ENCODE measurements at regions not wholly inside any gene's neighbourhood (a gene's known extent, or its start where the extent isn't known, plus 50 kb on each side); places are given as distances from the start of the nearest gene placed in this dataset.
"Not testable (repeated sequence)": the region's sequence is repeated elsewhere in the genome, so short reads cannot be mapped to it uniquely, and the experiment has no call there.

DNA sequence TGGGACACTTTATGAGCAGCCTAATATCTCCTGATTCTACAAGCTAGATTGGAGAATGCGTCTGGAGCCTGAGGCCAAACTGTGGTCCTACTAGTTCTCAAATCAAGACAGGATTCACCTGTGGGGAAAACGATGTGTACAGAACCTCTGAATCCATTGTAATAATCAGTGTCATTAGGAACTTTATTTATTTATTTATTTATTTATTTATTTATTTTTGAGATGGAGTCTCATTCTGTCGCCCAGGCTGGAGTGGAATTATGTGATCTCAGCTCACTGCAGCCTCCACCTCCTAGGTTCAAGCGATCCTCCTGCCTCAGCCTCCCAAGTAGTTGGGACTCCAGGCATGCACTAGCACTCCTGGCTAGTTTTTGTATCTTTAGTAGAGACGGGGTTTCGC is 52.6 kb upstream of the KIF26B start:
- DNase-seq; intact Hi-C loops (cut with DNase I; ENCODE audit: low total_unique reads); ATAC-seq; H3K27me3 ChIP-seq; H3K4me3 ChIP-seq; H3K9me3 ChIP-seq; H3K27ac ChIP-seq; H3K36me3 ChIP-seq; H3K4me1 ChIP-seq; in situ Hi-C loops (cut with MboI; ENCODE audit: low sequenced_read_pairs in 4 of 4): not testable (repeated sequence)

DNA sequence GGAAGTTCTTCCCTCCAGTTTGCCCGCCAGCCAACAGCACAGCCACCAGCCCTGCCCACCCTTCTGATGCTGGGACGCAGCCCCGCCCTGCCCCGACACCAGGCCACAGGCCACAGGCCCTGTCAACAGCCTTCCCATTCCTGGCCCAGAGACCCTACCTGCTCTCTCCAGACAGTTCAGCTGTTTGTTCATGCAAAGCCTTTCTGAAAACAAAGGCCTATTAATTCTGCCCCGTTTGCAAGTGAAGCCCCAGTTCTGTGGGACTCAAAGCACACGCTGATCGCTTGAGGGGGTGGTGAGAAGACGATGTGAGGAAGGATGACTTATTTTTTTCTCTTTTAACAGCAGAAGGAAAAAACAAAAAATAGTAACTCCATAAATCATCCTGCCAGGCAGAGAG is 55.4 kb upstream of the KIF26B start:
- Histone ChIP-seq H3K27ac (no peak overlapping the region), H3K4me3 (no peak overlapping the region)
- ATAC-seq, result no peak

DNA sequence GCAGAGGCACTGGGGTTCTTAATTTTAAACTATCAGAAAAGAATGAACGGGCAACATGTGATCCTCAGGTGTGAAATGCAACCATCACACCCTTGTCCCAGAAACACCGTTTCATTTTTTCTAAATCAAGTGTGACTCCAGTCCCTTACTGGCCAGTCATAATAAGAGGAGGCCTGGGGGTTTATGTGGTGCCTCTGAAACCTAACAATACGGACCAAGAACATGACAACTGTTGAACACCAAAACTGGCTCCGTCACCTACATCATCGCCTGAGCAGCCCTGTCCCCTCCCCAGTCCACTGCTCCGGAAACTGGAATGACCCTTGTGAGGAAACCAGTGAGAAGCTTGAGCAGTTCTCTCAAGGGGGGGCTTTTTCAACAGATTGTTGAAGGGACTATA is 55.9 kb upstream of the KIF26B start:
- DNase-seq, result no peak
- intact Hi-C loops (cut with DNase I; ENCODE audit: low total_unique reads), result no loop called here
- Histone ChIP-seq H3K9me3 (no peaks in the 10 kb centered on the region), H3K27me3 (no peaks in the 10 kb centered on the region), H3K36me3 (no peaks in the 10 kb centered on the region), H3K4me1 (no peaks in the 10 kb centered on the region), H3K4me3 (no peak overlapping the region), H3K27ac (no peak overlapping the region)
- in situ Hi-C loops (cut with MboI; ENCODE audit: low sequenced_read_pairs in 4 of 4), result no loop called here
- no peak for ATAC-seq
- TF ChIP-seq, protein P1, sequence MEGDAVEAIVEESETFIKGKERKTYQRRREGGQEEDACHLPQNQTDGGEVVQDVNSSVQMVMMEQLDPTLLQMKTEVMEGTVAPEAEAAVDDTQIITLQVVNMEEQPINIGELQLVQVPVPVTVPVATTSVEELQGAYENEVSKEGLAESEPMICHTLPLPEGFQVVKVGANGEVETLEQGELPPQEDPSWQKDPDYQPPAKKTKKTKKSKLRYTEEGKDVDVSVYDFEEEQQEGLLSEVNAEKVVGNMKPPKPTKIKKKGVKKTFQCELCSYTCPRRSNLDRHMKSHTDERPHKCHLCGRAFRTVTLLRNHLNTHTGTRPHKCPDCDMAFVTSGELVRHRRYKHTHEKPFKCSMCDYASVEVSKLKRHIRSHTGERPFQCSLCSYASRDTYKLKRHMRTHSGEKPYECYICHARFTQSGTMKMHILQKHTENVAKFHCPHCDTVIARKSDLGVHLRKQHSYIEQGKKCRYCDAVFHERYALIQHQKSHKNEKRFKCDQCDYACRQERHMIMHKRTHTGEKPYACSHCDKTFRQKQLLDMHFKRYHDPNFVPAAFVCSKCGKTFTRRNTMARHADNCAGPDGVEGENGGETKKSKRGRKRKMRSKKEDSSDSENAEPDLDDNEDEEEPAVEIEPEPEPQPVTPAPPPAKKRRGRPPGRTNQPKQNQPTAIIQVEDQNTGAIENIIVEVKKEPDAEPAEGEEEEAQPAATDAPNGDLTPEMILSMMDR (IDR thresholded peaks at IDR 0.05 in 4 of 5, conservative IDR thresholded peaks at IDR 0.05 in 1 of 5), result no peak
- no peak for TF ChIP-seq POLR2A (IDR thresholded peaks at IDR 0.05)

More for the DNA sequence above, 55.4 kb upstream of the KIF26B start:
- DNase-seq, result no peak
- H3K36me3 ChIP-seq, result no peaks in the 10 kb centered on the region
- in situ Hi-C loops (cut with MboI; ENCODE audit: low sequenced_read_pairs in 4 of 4), result no loop called here
- intact Hi-C loops (cut with DNase I; ENCODE audit: low total_unique reads), result no loop called here
- no peaks in the 10 kb centered on the region for H3K27me3 ChIP-seq
- no peak for TF ChIP-seq POLR2A (IDR thresholded peaks at IDR 0.05)
- TF ChIP-seq, protein P1 (IDR thresholded peaks at IDR 0.05 in 4 of 5, conservative IDR thresholded peaks at IDR 0.05 in 1 of 5), result no peak
- H3K9me3 ChIP-seq, result no peaks in the 10 kb centered on the region
- H3K4me1 ChIP-seq, result no peaks in the 10 kb centered on the region

DNA sequence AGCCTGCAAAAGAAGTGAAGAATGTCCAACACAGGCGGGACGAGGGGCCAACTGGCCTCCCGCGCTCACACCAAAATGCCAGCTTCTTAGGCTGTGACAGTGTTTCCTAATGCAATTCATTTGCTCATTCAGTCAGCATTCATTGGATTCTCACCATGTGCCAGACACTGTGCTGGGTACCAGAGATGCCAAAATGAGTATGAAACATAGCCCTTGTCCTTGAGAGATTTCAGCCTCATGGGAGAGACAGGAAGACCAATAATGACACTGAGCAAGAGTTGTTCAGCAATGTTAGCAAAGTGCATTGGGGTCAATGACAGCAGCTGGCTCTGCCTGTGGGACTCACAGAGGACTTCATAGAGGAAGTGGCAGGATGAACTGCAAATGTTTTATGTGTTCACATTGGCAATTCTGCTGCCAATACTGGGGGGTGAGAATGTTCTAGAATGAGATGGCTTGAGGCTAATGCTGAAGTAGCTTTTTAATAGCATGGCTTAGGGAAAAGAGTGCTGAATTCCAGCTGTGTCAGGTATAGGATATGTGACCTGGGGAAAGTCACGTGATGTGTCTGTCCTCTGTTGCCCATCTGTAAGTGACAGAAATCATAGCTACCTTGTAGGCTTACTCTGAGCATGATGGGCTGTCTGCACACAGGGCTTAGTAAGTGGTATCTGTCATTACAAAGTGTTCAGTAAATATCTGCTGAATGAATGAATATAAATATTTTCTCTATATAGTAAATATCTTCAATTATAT is 58.3 kb upstream of the KIF26B start:
- no peaks in the 10 kb centered on the region for H3K27me3 ChIP-seq
- TF ChIP-seq, protein P1 (IDR thresholded peaks at IDR 0.05 in 4 of 5, conservative IDR thresholded peaks at IDR 0.05 in 1 of 5), result no peak
- TF ChIP-seq POLR2A (IDR thresholded peaks at IDR 0.05), result no peak
- in situ Hi-C loops (cut with MboI; ENCODE audit: low sequenced_read_pairs in 4 of 4), result no loop called here
- H3K4me1 ChIP-seq, result no peaks in the 10 kb centered on the region
- H3K9me3 ChIP-seq, result no peaks in the 10 kb centered on the region
- no peak for DNase-seq
- intact Hi-C loops (cut with DNase I; ENCODE audit: low total_unique reads), result no loop called here
- ATAC-seq, result no peak
- no peak overlapping the region for H3K4me3 ChIP-seq
- H3K36me3 ChIP-seq, result no peaks in the 10 kb centered on the region
- no peak overlapping the region for H3K27ac ChIP-seq

DNA sequence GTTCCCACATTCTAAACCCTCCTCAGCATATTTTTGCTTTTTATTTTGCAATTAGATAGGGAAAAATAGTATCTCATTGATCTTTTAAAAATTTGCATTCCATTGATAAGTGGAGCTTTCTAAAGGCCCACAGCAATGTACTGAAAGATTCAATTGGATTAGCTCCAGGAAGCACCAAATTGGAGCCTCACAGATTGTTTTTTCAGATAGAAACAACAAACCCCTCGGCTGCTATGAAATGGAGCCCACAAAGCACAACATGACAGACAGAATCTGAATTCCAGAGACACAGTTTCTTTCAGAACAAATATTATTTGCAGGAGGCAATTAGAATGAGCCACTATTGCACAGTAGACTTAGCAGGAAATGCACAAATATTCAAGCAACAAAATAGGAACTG is 58.9 kb upstream of the KIF26B start:
- TF ChIP-seq, protein P1 (IDR thresholded peaks at IDR 0.05 in 4 of 5, conservative IDR thresholded peaks at IDR 0.05 in 1 of 5), result no peak
- no peak for TF ChIP-seq POLR2A (IDR thresholded peaks at IDR 0.05)
- in situ Hi-C loops (cut with MboI; ENCODE audit: low sequenced_read_pairs in 4 of 4), result no loop called here
- H3K4me3 ChIP-seq, result no peak overlapping the region
- no peaks in the 10 kb centered on the region for H3K27me3 ChIP-seq
- ATAC-seq, result no peak
- no peak overlapping the region for H3K27ac ChIP-seq
- no peaks in the 10 kb centered on the region for H3K4me1 ChIP-seq
- DNase-seq, result no peak
- no peaks in the 10 kb centered on the region for H3K9me3 ChIP-seq
- intact Hi-C loops (cut with DNase I; ENCODE audit: low total_unique reads), result no loop called here
- peaks cover 0 to 4% of the 10 kb centered on the region in 2 donors for H3K36me3 ChIP-seq
